Caco-2 (cell line): ENCODE measurements at regions not wholly inside any gene's neighbourhood (a gene's known extent, or its start where the extent isn't known, plus 50 kb on each side); places are given as distances from the start of the nearest gene placed in this dataset.

Experiments used
- BruUV-seq: library from RNA; stranded (reverse); fragments of 400-500 nt; replicated peaks from 2 replicates; lab custom pipeline; 2021; lab: Mats Ljungman, UMichigan
- CTCF ChIA-PET: fragments of 300-600 bp; sonication (Branson Sonifier 250); formaldehyde crosslinking; loops from one replicate; lab custom pipeline; 2022; ENCODE audit warnings: antibody characterized with exemption; lab: Charles Lee
- POLR2A ChIA-PET: fragments of 300-600 bp; sonication (Branson Sonifier 250); formaldehyde crosslinking; loops from one replicate; lab custom pipeline; 2022; ENCODE audit warnings: antibody characterized with exemption; lab: Charles Lee
- DNase-seq, 2 experiments: peaks; one replicate each; pipeline versions ENCODE4 v3.0.0 to v3.0.0-alpha.2; 2020 to 2022
- H3K27me3 ChIP-seq: replicated peaks from 2 replicates; pipeline ENCODE4 v1.6.0; 2011; ENCODE audit warnings: low read length; ENCODE audit not compliant: control insufficient read depth, insufficient read depth
- H3K36me3 ChIP-seq: 2 replicates; pipeline ENCODE4 v1.5.1; 2011; ENCODE audit warnings: low read length; ENCODE audit not compliant: control insufficient read depth, insufficient read depth
- H3K4me1 ChIP-seq: fragments of 250-450 bp; sonication (Bioruptor Pico); 2 replicates; pipeline ENCODE4 v1.5.1; 2020; ENCODE audit warnings: mild to moderate bottlenecking
- H3K4me3 ChIP-seq: 2 replicates; pipeline ENCODE4 v1.5.1; 2011; ENCODE audit warnings: low read depth, mild to moderate bottlenecking, control low read depth, low read length
- H3K9me3 ChIP-seq: fragments of 250-450 bp; sonication (Bioruptor Pico); 2 replicates; pipeline ENCODE4 v1.5.1; 2020; ENCODE audit warnings: mild to moderate bottlenecking, moderate library complexity
- H3K27ac Mint-ChIP-seq: one replicate; pipeline ENCODE4 v1.8.0; 2022; ENCODE audit warnings: mixed read lengths; ENCODE audit not compliant: unreplicated experiment
- H3K27me3 Mint-ChIP-seq: one replicate; pipeline ENCODE4 v1.8.0; 2022; ENCODE audit warnings: mixed read lengths; ENCODE audit not compliant: insufficient read depth, unreplicated experiment
- H3K36me3 Mint-ChIP-seq: one replicate; pipeline ENCODE4 v1.8.0; 2022; ENCODE audit warnings: mild to moderate bottlenecking, mixed read lengths; ENCODE audit not compliant: insufficient read depth, unreplicated experiment
- H3K4me1 Mint-ChIP-seq: one replicate; pipeline ENCODE4 v1.8.0; 2022; ENCODE audit warnings: low read depth, mixed read lengths; ENCODE audit not compliant: unreplicated experiment
- H3K4me3 Mint-ChIP-seq: one replicate; pipeline ENCODE4 v1.8.0; 2022; ENCODE audit warnings: mild to moderate bottlenecking, moderate library complexity, mixed read lengths; ENCODE audit not compliant: unreplicated experiment
- H3K9me3 Mint-ChIP-seq: one replicate; pipeline ENCODE4 v1.8.0; 2022; ENCODE audit warnings: mixed read lengths; ENCODE audit not compliant: unreplicated experiment
- intact Hi-C: fragments of 100-400 bp; cut with micrococcal nuclease; formaldehyde crosslinking; loops from one replicate; pipeline ENCODE4 v1.10.0; 2022; ENCODE audit not compliant: unreplicated experiment
- TF ChIP-seq, protein P1 (sequence below), 2 experiments: fragments of 200-600 bp in 1 of 2; IDR thresholded peaks; 1 replicate in 1 of 2; 2 replicates in 1 of 2; pipeline versions ENCODE4 v1.5.1 to v1.8.0; 2011 to 2022; ENCODE audit warnings: antibody characterized with exemption in 1 of 2, control low read depth in 1 of 2, inconsistent platforms in 1 of 2, low read depth in 1 of 2, low read length in 1 of 2, mild to moderate bottlenecking in 1 of 2, moderate library complexity in 1 of 2; ENCODE audit not compliant: insufficient read depth in 1 of 2, severe bottlenecking in 1 of 2, unreplicated experiment in 1 of 2

- Mint-ChIP-seq H3K4me1 (no peaks in the 10 kb centered on the region), H3K4me3 (no peak overlapping the region), H3K36me3 (no peaks in the 10 kb centered on the region), H3K27ac (no peak overlapping the region), H3K27me3 (no peaks in the 10 kb centered on the region), H3K9me3 (no peaks in the 10 kb centered on the region)
- no TSS peak for BruUV-seq
- POLR2A ChIA-PET, result no interaction called here
- Histone ChIP-seq H3K27me3 (no peaks in the 10 kb centered on the region), H3K4me1 (no peaks in the 10 kb centered on the region), H3K9me3 (peaks cover 15% of the 10 kb centered on the region; the same call in 1 of the 2 replicates), H3K36me3 (no peaks in the 10 kb centered on the region), H3K4me3 (no peak overlapping the region)
- intact Hi-C loops, result no loop called here
- TF ChIP-seq, protein P1, sequence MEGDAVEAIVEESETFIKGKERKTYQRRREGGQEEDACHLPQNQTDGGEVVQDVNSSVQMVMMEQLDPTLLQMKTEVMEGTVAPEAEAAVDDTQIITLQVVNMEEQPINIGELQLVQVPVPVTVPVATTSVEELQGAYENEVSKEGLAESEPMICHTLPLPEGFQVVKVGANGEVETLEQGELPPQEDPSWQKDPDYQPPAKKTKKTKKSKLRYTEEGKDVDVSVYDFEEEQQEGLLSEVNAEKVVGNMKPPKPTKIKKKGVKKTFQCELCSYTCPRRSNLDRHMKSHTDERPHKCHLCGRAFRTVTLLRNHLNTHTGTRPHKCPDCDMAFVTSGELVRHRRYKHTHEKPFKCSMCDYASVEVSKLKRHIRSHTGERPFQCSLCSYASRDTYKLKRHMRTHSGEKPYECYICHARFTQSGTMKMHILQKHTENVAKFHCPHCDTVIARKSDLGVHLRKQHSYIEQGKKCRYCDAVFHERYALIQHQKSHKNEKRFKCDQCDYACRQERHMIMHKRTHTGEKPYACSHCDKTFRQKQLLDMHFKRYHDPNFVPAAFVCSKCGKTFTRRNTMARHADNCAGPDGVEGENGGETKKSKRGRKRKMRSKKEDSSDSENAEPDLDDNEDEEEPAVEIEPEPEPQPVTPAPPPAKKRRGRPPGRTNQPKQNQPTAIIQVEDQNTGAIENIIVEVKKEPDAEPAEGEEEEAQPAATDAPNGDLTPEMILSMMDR (IDR thresholded peaks at IDR 0.05; ENCODE audit: insufficient read depth in 1 of 2, low read depth in 1 of 2, low read length in 1 of 2, severe bottlenecking in 1 of 2, unreplicated experiment in 1 of 2), result no peak
- no peak for DNase-seq
- CTCF ChIA-PET, result no interaction called here
Observed at GRCh38 chr5:3320317-3320875, 275.2 kb upstream of the IRX1 start.

GRCh38 chr5:3317051-3317795, 278.4 kb upstream of the IRX1 start:
- H3K9me3 Mint-ChIP-seq, result peaks cover 24% of the 10 kb centered on the region
- no peak overlapping the region for H3K27ac Mint-ChIP-seq
- TF ChIP-seq, protein P1 (IDR thresholded peaks at IDR 0.05; ENCODE audit: insufficient read depth in 1 of 2, low read depth in 1 of 2, low read length in 1 of 2, severe bottlenecking in 1 of 2, unreplicated experiment in 1 of 2), result no peak
- no peaks in the 10 kb centered on the region for H3K4me1 Mint-ChIP-seq
- intact Hi-C loops, result no loop called here
- no peaks in the 10 kb centered on the region for H3K27me3 Mint-ChIP-seq
- Histone ChIP-seq H3K4me3 (no peak overlapping the region), H3K36me3 (no peaks in the 10 kb centered on the region), H3K9me3 (peaks cover 8% of the 10 kb centered on the region; the same call in 1 of the 2 replicates), H3K4me1 (no peaks in the 10 kb centered on the region), H3K27me3 (no peaks in the 10 kb centered on the region)
- ChIA-PET POLR2A (no interaction called here), CTCF (no interaction called here)
- H3K4me3 Mint-ChIP-seq, result no peak overlapping the region
- BruUV-seq, result no TSS peak
- no peak for DNase-seq
- H3K36me3 Mint-ChIP-seq, result no peaks in the 10 kb centered on the region

- H3K9me3 ChIP-seq, result 0 out of 2 replicates have a peak, but pooled peaks cover 4% of the 10 kb centered on the region
- Mint-ChIP-seq H3K9me3 (peaks cover 35% of the 10 kb centered on the region), H3K27me3 (no peaks in the 10 kb centered on the region), H3K27ac (no peak overlapping the region), H3K4me3 (no peak overlapping the region), H3K36me3 (no peaks in the 10 kb centered on the region), H3K4me1 (no peaks in the 10 kb centered on the region)
- BruUV-seq, result no TSS peak
- TF ChIP-seq, protein P1 (IDR thresholded peaks at IDR 0.05; ENCODE audit: insufficient read depth in 1 of 2, low read depth in 1 of 2, low read length in 1 of 2, severe bottlenecking in 1 of 2, unreplicated experiment in 1 of 2), result no peak
- intact Hi-C loops, result no loop called here
- H3K36me3 ChIP-seq, result no peaks in the 10 kb centered on the region
- H3K4me3 ChIP-seq, result no peak overlapping the region
- no peak for DNase-seq
- no peaks in the 10 kb centered on the region for H3K4me1 ChIP-seq
- H3K27me3 ChIP-seq, result no peaks in the 10 kb centered on the region
- ChIA-PET CTCF (no interaction called here), POLR2A (no interaction called here)
Observed at GRCh38 chr5:3313569-3313968, 282.1 kb upstream of the IRX1 start.
